Testis (tissue), 2 donors: ENCODE measurements at regions not wholly inside any gene's neighbourhood (a gene's known extent, or its start where the extent isn't known, plus 50 kb on each side); places are given as distances from the start of the nearest gene placed in this dataset.

ENCODE experiments used
- POLR2A ChIP-seq: fragments of 450-650 bp; IDR thresholded peaks from one replicate; pipeline ENCODE4 v1.6.1; 2017; ENCODE audit warnings: antibody characterized with exemption, mild to moderate bottlenecking, moderate library complexity
- TF ChIP-seq, protein P1 (sequence below), 3 experiments: fragments of 450-650 bp in 2 of 3; fragments of 200-600 bp in 1 of 3; sonication (generic) in 1 of 3; IDR thresholded peaks; one replicate each; pipeline ENCODE4 v1.5.1; 2016 to 2019; ENCODE audit warnings: antibody characterized with exemption in 3 of 3, mild to moderate bottlenecking in 2 of 3, moderate library complexity in 1 of 3

DNA sequence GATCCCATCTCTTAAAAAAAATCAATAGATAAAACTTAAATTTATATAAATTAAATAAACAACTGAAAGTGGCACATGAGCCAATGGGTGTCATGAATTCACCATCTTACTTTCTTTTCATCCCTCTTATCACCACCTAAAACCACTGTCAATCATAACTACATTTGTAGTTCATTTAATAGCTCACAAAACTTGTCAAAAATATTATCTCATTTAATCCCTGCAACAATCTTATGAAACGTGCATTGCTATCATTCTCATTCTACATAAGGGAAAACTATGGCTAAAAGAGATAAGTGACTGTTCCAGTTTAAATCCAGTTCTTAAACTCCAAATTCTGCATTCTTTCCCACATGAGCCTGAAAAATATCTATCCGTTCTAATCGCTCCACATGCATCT lies 80.6 kb upstream of the BEND6 start:
- TF ChIP-seq, protein P1, sequence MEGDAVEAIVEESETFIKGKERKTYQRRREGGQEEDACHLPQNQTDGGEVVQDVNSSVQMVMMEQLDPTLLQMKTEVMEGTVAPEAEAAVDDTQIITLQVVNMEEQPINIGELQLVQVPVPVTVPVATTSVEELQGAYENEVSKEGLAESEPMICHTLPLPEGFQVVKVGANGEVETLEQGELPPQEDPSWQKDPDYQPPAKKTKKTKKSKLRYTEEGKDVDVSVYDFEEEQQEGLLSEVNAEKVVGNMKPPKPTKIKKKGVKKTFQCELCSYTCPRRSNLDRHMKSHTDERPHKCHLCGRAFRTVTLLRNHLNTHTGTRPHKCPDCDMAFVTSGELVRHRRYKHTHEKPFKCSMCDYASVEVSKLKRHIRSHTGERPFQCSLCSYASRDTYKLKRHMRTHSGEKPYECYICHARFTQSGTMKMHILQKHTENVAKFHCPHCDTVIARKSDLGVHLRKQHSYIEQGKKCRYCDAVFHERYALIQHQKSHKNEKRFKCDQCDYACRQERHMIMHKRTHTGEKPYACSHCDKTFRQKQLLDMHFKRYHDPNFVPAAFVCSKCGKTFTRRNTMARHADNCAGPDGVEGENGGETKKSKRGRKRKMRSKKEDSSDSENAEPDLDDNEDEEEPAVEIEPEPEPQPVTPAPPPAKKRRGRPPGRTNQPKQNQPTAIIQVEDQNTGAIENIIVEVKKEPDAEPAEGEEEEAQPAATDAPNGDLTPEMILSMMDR (IDR thresholded peaks at IDR 0.05): no peak
- no peak for TF ChIP-seq POLR2A
